IPS-18a (cell line): ENCODE measurements at regions not wholly inside any gene's neighbourhood (a gene's known extent, or its start where the extent isn't known, plus 50 kb on each side); places are given as distances from the start of the nearest gene placed in this dataset.

Source experiments
- H3K27ac ChIP-seq: one replicate; pipeline ENCODE4 v1.5.1; 2013; ENCODE audit warnings: low read length
- H3K27me3 ChIP-seq: one replicate; pipeline ENCODE4 v1.6.1; 2013; ENCODE audit warnings: mild to moderate bottlenecking, low read length; ENCODE audit not compliant: control insufficient read depth, insufficient read depth
- H3K36me3 ChIP-seq: one replicate; pipeline ENCODE4 v1.6.1; 2013; ENCODE audit warnings: low read depth, low read length; ENCODE audit not compliant: control insufficient read depth
- H3K4me1 ChIP-seq: one replicate; pipeline ENCODE4 v1.6.1; 2013; ENCODE audit warnings: low read depth, low read length; ENCODE audit not compliant: control insufficient read depth
- H3K4me3 ChIP-seq: one replicate; pipeline ENCODE4 v1.5.1; 2013; ENCODE audit warnings: low read length
- H3K9ac ChIP-seq: one replicate; pipeline ENCODE4 v1.6.1; 2013; ENCODE audit warnings: mild to moderate bottlenecking, low read length, moderate library complexity
- H3K9me3 ChIP-seq: one replicate; pipeline ENCODE4 v1.6.1; 2013; ENCODE audit warnings: low read depth, low read length; ENCODE audit not compliant: control insufficient read depth

DNA sequence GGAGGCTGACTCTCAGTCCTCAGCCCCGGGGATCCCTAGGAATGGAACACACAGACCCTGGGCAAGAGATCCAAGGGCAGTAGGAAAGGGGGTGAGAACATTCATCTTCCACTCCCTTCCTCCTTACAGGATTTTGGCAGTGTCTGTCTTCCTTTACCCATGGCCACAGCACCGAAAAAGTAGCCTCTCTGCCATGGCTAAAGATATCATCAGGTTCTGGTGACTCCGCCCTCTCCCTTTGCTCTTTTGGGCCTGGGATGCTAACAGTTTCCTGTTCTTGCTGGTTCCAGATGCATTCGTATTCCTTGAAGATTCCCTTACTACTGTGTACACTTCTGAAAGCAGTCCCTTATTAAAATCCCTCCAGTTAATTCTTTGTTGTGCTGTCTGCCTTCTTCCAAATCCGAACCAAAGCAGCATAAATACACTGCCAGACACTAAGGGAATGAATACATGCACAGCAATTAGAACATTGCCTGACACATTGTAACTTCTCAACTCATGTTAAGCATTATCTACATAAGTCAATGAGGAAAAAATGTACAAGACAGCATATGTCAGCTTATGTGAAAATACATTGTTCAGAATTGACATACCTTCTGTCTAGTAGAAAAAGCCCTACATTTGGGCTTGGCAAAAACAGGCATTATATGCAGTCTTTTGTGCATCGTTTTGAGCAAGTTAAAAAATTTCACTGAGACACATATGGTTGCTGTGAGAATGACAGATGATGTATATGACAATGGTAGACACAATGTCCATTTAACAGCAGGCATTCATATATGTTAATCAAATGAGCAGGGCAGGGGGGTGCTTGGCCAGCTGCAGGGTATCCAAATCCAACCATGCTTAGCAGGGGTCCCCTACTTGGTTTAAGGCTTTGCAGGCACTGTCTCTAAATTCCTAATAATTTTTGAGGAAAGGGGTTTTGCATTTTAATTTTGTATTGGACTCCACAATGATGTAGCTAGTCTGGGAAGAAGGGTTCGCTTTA is 58.8 kb upstream of the RAI14 start:
- no peaks in the 10 kb centered on the region for H3K4me1 ChIP-seq
- H3K27me3 ChIP-seq: no peaks in the 10 kb centered on the region
- no peaks in the 10 kb centered on the region for H3K9me3 ChIP-seq
- no peak overlapping the region for H3K9ac ChIP-seq
- no peak overlapping the region for H3K27ac ChIP-seq
- no peak overlapping the region for H3K4me3 ChIP-seq
- no peaks in the 10 kb centered on the region for H3K36me3 ChIP-seq

DNA sequence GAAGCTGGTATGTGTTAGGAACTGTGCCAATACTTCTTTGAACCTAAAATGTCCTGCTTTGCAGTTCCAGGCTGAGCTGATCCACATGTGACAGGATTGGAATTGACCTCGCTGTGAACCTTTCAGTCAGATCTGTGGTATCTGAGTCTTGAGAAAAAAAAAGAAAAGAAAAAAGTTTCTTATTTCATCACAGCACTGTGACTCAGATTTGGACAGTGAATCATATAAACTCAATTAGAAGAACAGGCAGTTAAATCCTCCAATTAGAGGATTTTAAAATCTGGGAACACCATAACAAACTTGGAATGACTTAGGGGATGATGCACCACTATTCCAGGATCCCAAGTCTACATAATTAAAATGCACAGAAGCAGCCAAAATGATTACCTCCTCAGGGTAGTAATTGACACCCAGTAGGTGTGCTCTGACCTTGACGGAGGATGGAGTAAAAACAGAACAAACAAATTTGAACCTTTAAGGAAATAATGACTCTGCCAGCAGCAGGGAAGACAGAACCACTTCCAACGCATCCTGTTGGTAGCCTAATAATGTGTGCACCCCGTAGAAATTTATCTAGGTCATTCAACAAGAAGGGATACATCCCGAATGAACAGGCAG is 57.8 kb upstream of the RAI14 start:
- Histone ChIP-seq H3K27ac (no peak overlapping the region), H3K9ac (no peak overlapping the region), H3K27me3 (no peaks in the 10 kb centered on the region), H3K4me1 (no peaks in the 10 kb centered on the region), H3K9me3 (no peaks in the 10 kb centered on the region), H3K4me3 (no peak overlapping the region), H3K36me3 (no peaks in the 10 kb centered on the region)

GRCh38 chr5:34599471-34600117 is 56.5 kb upstream of the RAI14 start:
- Histone ChIP-seq H3K36me3 (no peaks in the 10 kb centered on the region), H3K4me1 (no peaks in the 10 kb centered on the region), H3K9ac (no peak overlapping the region), H3K9me3 (no peaks in the 10 kb centered on the region), H3K27me3 (no peaks in the 10 kb centered on the region), H3K4me3 (no peak overlapping the region), H3K27ac (no peak overlapping the region)

- Histone ChIP-seq H3K4me3 (no peak overlapping the region), H3K9ac (no peak overlapping the region), H3K27me3 (no peaks in the 10 kb centered on the region), H3K36me3 (no peaks in the 10 kb centered on the region), H3K27ac (no peak overlapping the region), H3K9me3 (no peaks in the 10 kb centered on the region), H3K4me1 (no peaks in the 10 kb centered on the region)
Measured at GRCh38 chr5:34600118-34600493, 56.0 kb upstream of the RAI14 start.

GRCh38 chr5:34603378-34603777 is 52.8 kb upstream of the RAI14 start:
- no peaks in the 10 kb centered on the region for H3K27me3 ChIP-seq
- H3K9me3 ChIP-seq: no peaks in the 10 kb centered on the region
- H3K9ac ChIP-seq: no peak overlapping the region
- H3K27ac ChIP-seq: no peak overlapping the region
- no peak overlapping the region for H3K4me3 ChIP-seq
- H3K36me3 ChIP-seq: no peaks in the 10 kb centered on the region
- no peaks in the 10 kb centered on the region for H3K4me1 ChIP-seq

GRCh38 chr5:34604119-34604675 is 51.9 kb upstream of the RAI14 start:
- Histone ChIP-seq H3K9me3 (no peaks in the 10 kb centered on the region), H3K4me3 (no peak overlapping the region), H3K36me3 (no peaks in the 10 kb centered on the region), H3K4me1 (no peaks in the 10 kb centered on the region), H3K27me3 (no peaks in the 10 kb centered on the region), H3K9ac (no peak overlapping the region), H3K27ac (no peak overlapping the region)

GRCh38 chr5:34606101-34606500 is 50.0 kb upstream of the RAI14 start:
- Histone ChIP-seq H3K9me3 (no peaks in the 10 kb centered on the region), H3K4me3 (no peak overlapping the region), H3K27me3 (no peaks in the 10 kb centered on the region), H3K36me3 (no peaks in the 10 kb centered on the region), H3K9ac (no peak overlapping the region), H3K27ac (no peak overlapping the region), H3K4me1 (peaks cover 9% of the 10 kb centered on the region)
